ENCODE measurements at regions not wholly inside any gene's neighbourhood (a gene's known extent, or its start where the extent isn't known, plus 50 kb on each side); places are given as distances from the start of the nearest gene placed in this dataset.
A peak's percentile ranks its signal among the peaks of the same experiment; 100 is the strongest.

DNA sequence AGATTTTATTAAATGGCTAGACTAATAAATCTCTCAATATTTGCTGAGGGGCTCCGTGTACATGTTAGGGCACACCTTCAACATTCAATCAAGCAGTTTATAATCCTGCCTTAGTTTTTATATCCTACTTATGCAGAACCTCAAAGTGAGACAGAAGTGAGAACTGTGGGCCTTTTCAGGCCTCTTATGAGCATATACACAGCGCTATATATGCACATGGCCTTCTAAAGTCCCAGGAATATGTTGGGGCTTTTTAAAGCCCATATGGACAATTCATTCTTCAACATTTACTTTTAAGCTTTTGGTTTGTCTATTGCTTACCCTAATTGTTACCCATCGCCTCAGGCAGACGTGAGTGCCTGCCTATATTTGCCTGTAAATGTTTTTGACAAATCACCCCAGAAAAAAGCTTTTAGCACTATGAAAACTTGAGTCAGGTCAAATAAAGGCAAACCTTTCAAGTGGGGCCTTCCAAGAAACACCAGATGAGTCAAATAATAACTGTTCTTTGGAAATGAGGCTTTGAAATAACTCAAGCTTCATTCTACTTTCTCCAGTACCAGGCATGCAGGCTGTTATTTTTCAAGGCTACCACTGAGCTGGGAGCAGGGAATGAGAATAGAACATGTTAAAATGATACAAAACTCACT, 58.2 kb downstream of the ESM1 start:
- no peak for DNase-seq

DNA sequence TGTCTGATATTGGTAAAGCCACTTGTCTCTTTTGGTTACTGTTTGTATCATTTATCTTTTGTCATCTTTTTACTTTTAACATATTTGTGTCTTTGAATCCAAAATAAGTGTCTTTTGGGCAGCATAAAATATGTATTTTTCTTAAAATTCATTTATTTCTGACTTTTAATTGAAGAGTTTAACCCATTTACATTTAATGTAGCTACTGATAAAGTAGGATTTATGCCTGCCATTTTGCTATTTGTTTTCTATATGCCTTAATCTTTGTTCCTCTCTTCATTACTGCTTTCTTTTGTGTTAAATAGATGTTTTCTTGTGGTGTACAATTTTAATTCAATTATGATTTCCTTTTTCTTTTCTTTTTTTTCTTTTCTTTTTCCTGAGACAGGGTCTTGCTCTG, 60.9 kb downstream of the ESM1 start:
- no peak for DNase-seq

DNA sequence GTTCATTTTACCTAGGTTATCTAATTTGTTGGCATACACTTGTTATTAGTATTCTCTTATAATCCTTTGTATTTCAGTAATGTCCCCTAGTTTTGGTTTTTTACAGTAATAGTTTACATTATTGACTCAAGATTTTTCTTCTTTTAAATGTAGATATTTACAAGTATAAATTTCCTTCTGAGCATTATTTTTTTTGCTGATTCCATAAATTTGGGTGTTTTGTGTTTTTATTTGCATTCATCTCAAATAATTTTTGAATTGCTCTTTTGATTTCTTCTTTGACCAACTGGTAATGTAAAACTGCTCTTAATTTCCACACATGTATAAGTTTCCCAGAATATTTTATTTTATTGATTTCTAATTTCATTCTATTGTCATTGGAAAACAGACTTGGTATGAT, 68.1 kb downstream of the ESM1 start:
- DNase-seq, result no peak

DNA sequence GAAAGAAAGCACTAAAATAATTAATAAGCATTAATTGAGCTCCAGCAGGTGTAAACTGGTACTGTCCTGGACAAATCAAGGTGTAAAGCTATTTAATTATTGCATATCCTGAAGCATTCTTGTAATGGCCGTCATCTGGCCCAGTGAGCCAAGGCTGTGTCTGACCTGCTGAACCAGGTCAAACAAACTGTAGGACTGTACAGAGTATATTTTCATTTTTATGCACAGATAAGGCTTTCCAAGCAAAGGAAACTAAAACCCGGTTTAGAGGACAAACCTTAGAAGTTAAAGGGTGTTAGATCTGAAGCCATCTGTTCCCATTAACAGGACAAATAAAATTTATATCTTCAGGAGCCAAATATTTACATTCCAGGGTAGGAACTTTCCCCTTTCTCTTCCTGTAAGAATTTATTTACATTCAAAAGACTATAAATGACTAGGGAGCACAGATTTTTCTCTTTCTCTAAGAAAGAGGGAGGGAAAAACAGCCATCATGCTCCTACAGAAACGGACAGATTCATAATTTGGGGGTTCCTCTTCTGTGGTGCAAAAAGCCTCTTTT, 69.8 kb downstream of the ESM1 start:
- DNase-seq, result no peak

DNA sequence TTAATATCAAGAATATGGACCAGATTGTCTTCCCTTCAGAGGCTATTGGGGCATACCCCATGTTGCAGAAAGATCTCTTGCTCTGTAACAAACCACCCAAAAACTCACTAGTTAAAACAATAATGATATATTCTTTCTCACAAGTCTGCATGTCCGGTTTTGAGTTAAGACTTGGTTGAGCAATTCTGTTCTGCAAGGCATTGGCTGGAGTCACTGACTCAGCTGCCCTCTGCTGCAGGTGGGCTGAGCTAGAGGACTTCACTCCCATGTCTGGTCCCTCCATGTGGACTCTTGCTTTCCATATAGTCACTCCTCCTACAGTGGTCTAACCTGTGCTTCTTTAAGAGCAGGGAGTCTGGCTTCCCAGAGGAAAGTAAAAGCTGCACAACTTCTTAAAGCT, 73.4 kb downstream of the ESM1 start:
- no peak for DNase-seq

DNA sequence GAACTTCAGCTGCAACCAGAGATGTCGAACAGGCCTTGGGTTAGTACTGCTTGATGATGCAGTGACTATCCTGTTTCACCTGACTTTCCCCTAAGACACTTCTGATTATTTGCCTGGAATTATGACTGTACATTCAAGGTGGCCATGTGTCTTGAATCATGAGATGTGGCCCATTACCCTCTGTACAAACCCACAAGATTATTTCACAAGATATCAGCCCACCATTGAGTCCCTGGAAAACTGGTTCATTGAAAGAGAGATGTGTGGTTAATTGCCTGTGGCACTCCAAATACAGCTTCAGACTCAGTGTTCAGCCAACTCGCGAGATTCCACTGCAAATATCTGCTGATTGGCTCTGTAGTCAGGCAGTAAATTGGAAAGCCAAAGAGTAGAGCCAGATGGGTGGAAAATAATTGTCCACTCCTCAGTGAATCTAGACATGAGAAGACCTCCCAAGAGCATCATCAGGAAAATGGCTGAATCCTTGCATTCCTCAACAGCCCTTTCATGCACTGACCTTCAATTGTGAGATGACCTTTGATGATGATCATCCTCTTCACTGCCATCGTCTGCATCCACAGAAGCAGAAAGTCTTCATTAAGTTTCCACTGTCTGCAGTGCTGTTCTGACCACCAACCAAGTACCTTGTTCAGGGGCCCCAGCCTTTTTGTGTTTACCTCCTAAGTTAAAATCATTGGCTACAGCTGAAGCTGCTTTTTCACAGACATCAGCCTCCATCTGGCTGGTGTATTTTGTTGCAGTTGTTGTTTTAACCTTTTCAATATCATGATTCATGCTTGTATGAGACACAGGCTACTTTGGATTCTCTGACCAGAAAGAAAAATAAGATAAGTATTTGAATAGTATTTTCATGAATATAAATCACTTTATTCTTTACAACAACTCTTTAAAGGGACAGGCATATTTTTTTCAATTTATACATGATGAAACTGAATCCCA, 75.2 kb downstream of the ESM1 start:
- no peak for DNase-seq

DNA sequence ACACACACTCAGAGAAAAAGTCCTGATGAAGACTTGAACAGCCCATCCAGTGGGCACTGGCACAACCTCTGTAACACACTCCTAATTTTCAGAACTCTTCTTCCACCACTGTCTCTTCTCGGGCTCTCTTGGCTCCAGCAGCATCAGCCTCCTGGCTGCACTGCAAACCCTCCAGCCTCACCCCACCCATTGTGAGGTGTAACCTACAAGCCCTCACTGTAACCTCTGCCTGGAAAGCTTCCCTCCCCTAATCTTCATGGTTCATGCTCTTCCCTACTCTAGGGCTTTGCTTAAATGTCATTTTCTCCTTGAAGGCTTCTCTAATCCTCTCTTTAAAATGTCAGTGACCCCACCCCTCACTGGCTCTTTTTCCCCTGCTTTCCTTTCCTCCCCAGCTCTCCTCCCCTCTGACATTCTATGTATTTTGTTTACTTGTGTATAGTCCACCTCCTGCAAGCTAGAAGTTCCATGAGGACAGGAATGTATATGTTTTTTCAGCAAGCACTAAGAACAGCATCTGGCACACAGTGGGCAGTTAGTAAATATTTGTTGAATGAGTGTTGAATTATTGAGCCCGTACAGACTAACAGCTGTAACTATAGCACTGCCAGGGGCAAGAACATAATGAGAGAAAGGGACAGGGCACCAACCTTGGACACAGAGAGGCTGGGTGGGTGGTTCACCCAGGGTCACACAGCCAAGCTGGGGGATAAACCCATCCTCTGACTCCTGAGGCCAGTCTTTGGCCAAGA, 76.4 kb downstream of the ESM1 start:
- no peak for DNase-seq

DNA sequence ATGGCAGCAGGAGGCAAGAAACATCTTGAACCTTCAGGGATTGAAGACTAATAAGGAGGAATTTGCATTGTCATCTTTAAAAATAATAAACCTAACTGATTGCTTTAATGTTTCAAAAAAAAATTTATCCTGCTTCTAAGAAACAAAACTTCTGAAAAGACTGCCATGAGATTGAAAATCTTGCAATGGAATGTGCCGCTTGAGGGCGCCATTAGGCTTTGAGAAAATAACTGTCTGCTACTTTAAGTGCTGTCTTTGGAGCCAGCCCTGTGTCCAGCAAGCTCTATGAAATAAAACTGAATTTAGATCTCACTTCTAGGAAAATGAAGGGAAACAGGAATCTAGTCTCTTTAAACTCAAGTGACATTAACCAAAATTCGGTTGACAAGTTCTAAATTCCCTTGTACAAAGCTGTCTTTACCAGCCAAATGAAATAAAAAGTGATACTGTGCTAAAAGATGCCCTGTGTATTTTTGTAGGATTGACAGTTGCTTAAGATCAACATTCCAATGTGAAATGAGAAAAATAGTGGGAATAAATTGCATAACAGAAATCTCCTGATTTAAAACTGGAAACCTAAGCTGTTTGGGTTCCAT, 79.4 kb downstream of the ESM1 start:
- DNase-seq, result peak; percentile 1

DNA sequence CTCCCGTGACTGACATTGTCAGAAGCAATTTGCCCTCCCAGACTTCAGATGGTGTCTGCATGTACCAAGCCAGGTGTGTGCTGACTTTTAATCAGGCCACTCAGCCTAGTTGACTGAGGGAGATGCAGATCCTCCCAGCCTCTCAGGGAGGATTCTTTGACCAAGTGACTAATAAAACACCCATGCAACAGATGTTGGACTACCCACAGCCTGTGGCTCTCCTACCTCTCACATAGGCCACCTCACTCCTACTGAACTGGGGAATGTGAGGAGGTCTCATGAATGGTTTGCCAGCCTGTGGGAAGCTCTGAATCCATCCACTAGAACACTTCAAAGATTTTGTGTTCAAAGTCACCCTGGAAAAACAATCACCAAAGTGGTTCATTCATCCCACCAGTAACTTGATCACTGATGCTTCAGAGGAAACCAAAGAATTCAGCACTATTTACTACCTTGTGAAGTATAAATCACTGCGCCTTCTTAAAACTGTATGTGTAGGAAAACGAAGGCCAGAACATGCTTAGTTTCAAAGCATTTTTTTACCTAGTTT, 80.1 kb downstream of the ESM1 start:
- DNase-seq, result no peak

DNA sequence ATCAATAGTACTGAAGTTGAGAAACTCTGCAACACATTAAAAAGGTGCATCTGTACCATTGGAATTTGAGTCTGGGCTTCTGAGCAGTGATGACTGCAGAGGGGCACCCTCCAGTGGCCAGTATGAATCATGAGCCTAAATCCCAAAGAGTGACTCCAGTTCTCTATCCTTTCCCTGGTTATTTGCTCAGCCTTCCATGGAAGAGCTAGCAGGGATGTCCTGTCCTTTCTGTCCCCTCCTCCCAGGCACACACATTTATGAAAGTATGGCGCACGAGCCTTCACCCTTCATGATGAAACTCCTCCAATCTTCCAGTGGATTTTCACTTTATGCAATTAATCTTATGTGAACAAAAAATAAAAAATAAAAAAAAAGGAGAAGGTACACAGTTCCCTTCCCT, 81.0 kb downstream of the ESM1 start:
- no peak for DNase-seq

DNA sequence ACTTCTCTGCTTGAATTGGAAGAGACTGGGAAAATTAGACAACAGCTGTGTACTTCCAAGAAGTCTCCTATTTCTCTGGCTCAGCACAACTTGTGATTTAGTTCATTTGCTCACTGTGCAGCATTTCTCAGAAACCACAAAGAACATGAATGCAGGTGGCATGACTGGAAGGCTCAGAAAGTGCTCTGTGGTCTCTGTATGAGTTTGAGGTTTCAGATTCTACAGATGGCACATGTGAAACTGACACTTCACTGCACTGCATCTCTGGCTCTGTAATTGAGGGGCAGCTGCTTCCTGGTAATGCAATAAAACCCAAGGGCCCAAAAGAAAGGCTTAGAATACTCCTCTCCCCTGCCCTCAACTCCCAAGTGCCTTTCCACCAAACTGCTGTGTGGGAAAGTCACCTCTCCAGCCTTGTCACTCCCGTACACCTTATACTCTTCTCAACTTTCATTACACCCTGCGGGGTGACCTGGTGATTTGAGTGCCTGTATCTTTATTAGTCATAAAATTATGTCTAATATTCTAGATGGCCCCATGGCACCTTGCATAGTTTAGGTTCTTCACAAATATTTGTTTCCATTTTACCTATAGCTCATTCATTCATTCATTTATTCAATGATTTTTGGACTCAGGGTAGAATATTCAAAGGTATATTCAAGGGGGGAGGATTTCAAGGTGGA, 82.5 kb downstream of the ESM1 start:
- no peak for DNase-seq

DNA sequence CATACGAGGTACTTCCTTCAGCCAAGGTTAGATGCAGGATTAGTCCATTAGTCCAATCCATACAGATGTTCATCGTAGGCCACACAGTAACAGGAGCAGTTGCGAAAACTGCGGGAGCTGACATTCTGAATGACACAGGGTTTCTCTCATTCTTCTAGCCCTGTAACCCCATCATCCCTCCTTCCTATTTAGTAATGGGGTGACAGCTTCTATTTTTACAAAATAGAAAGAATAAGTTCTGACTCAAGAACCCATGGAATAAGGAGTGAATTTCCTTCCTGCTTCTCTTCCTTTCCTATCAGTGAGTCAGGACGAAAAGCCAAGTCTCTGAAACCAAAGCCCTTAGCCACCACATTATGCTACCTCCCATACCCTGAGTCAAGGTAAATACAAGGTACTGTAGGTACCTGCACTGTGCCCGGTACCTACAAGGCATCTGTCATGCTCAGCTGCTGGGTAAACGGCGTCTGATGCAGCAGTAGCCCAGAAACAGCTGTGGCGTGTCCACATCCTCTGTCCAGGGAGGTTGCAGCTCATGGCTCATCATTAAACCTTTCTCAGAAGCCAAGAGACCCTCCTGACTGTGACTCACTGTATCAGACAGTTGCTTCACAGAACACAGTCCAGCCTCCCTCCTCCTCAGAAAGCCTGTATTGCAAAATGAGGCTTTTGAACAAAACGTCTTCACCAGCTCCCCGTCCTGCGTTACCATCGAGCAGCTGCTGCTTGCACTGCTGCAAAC, 84.2 kb downstream of the ESM1 start:
- no peak for DNase-seq

DNA sequence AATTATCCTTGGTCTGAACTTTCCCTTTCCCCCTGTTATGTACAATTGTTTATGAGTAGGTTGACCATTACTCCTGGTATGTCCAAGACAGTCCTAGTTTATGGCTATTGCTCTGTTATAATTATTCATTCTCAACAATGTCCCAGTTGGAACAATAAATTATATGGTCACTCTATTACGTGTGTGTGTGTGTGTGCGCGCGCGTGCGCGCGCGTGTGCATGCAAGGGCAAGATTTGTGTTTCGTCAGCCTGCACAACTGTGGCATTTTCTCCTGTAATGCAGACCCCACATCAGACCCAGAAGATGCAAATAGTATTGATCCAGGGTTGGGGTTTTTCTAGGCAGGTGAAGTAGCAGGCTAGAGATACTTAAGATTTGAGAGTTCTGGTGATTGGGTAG, 88.4 kb downstream of the ESM1 start:
- DNase-seq, result no peak

DNA sequence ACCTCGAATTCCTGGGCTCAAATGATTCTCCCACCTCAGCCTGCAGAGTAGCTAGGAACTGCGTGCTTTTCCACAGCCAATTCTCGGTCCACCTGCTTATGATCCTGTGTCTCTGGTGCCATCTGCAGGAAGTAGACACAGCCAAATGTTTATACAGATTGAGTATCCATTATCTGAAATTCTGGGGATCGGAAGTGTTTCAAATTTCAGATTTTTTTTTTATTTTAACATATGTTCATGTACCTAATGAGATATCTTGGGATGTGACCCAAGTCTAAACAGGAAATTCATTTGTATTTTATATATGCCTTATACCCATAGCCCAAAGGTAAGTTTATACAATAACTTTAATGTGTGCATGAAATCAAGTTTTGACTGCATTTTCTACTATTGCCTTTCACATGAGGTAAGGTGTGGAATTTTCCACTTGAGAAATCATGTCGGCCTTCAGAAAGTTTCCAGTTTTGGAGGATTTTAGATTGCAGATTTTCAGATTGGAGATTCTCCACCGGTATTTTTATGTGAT, 89.5 kb downstream of the ESM1 start:
- no peak for DNase-seq

DNA sequence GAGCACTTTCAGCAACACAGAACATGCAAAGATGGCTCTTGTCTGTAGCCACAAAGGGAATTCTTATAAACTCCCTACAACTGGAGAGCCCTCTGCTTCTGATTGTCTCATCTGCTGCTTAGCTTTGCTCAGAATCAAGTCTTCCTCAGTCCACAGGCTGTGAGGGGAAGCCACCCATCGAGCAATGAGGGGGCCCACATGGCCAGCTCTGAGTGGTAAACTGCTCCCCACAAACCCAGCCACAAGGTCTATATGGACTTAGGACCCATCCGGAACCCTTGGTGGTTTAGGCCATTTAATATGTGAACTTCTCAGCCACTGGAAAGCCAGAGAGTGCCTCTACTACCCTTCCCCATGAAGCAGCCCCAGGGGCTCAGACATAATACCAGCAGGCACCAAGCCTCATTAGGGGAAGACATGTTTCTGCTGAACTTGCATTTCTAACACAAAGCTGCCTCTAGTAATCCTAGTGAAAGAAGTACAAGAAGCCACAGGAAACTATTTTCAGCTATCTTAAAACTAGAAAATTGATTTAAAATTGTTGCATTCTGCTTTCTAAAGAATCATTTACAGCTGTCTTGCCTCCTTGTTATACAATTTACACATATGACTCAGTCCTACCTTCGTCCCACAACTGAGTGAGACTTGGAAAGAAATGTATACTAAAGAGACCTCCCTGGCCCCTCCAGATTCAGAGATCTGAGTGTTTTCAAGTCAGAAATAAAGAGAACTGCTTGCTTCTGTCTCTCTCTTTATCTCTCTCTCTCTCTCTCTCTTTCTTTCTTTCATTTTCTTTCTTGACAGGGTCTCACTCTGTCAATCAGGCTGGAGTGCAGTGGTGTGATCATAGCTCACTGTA, 90.2 kb downstream of the ESM1 start:
- no peak for DNase-seq

DNA sequence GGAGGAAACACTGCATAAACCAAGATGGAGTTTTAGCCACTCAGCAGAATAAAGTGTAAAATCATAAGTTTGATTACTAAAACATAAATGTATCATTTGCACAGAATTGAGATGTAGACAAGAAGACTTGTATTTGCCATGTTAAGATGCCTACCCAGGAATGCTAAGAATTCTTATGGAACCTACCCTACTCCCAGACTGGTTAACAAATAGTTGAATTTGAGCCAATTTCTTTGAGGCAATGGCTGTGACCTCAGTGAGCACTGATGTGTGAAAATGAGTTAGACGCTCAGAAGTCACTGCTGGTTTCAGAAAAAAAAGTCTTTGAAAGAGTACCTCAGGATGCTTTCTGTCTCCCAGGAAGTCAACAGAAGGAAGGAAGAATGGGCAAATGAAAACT, 95.6 kb downstream of the ESM1 start:
- DNase-seq, result no peak

DNA sequence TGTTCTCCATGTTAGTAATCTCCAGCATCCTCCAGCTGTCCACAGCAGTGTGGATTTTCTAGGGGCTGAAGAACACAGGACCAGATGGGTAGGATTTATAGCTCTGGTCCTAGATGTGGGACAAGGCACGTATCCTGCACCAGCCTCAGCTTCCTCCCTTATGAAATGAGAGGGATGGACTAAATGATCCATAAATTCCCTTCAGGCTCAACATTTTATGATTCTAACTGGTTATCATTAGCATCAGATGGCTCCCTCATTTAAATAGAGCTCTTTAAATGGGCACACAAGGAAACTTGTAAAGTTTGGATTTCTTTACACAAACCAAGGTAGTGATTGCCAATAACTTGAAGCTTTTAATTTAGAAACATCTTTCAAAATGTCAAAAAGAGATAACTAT, 97.7 kb downstream of the ESM1 start:
- DNase-seq, result no peak

DNA sequence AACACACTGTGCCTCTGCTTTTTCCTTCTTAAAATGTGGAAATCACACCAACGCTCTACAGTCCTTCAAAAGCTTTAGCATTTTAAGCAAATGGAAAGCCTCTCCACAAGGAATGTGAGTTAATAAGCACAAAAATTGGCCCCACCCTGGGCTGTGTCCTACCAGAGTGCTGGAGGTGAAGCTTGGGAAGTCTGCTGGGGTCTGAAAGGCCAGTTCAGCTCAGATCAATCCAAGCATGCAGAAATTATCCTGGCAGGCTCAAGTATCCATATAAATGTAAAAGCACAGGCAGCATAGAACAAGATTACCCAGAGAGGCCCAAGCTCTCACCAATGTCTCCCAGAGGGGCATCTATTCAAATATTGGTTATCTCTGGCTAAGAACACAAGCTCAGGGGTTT, 98.5 kb downstream of the ESM1 start:
- DNase-seq, result no peak

DNA sequence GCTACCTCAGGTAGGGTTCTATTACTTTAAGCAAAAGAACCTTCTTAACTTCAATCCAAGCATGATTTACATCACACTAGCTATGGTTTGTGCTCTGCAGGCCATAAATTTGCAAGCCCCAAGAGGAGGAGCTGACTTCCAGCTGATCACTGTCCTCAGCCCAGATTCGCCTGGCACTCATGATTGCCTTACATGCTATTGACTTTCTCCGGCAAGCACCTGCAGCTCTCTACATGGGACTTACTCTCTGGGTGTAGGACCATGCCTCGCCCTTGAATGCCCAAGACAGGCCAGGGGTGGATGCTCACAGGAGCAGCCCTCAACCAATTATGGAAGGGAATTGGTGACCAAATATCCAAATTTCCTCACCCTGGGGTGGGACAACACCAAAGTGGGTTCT, 99.8 kb downstream of the ESM1 start:
- no peak for DNase-seq

DNA sequence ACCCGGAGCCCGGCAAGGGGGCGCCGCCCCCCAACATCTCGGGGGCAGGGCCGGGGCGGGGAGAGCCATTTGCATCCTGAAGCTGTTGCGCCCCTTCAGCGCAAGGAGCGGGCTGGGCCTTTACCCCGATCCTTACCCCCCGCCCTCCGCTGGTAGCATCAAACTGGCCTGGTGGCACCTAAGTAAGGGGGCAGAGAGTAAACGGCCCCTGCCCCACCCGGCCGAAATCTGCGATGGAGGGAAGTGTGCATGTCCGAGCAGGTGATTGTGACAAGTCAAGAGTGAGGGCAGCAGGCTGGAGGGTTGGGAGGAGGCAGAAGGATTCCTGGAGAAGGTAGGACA, 101.2 kb downstream of the ESM1 start:
- no peak for DNase-seq
